ENCODE measurements at regions not wholly inside any gene's neighbourhood (a gene's known extent, or its start where the extent isn't known, plus 50 kb on each side); places are given as distances from the start of the nearest gene placed in this dataset.

- dilution Hi-C loops (cut with MboI; ENCODE audit: extremely low pct_ligation_motif_present, low sequenced_read_pairs) (no loop called here), intact Hi-C loops (cut with micrococcal nuclease) (no loop called here)
- peaks cover 3% of the 10 kb centered on the region for H3K9me3 ChIP-seq (replicated peaks; ENCODE audit: control insufficient read depth, insufficient read depth, low read length)
- no peak overlapping the region for H3K4me2 ChIP-seq (ENCODE audit: insufficient read depth, low read length)
- H3K27ac ChIP-seq (ENCODE audit: insufficient read depth, low read depth, low read length), result no peak overlapping the region
- FAIRE-seq (no peak), DNase-seq (ENCODE audit: low read depth, low spot score) (no peak)
- H3K4me1 ChIP-seq (ENCODE audit: control insufficient read depth, extremely low read depth, insufficient read depth, low read length), result no peaks in the 10 kb centered on the region
- H3K27me3 ChIP-seq (ENCODE audit: control insufficient read depth in 2 of 2, insufficient read depth in 2 of 2, low read length in 2 of 2), result no peaks in the 10 kb centered on the region
- H3K36me3 ChIP-seq (ENCODE audit: control insufficient read depth in 2 of 2, extremely low read depth in 1 of 2, insufficient read depth in 2 of 2, low read length in 2 of 2), result no peaks in the 10 kb centered on the region
- CTCF ChIA-PET, result no interaction called here
- H3K79me2 ChIP-seq (ENCODE audit: control insufficient read depth, insufficient read depth, low read length), result no peaks in the 10 kb centered on the region
- H2AFZ ChIP-seq (ENCODE audit: low read depth, low read length), result no peak overlapping the region
- BruUV-seq (replicated peaks), result no TSS peak
- H3K9me1 ChIP-seq (replicated peaks; ENCODE audit: control insufficient read depth, extremely low read depth, insufficient read depth, low read length), result no peaks in the 10 kb centered on the region
- H3K4me3 ChIP-seq (replicated peaks in 1 of 3; ENCODE audit: insufficient read depth in 1 of 3, low read depth in 1 of 3, low read length in 3 of 3), result no peak overlapping the region
- no peak overlapping the region for H3K9ac ChIP-seq (replicated peaks; ENCODE audit: extremely low read depth, insufficient read depth, low read length)
- TF ChIP-seq CTCF (IDR thresholded peaks at IDR 0.05; ENCODE audit: extremely low read depth in 1 of 2, insufficient read depth in 1 of 2, low read depth in 1 of 2, low read length in 2 of 2) (no peak), POLR2AphosphoS5 (IDR thresholded peaks at IDR 0.05; ENCODE audit: insufficient read depth, low read depth, low read length) (no peak), GATA2 (IDR thresholded peaks at IDR 0.05; ENCODE audit: insufficient read depth, insufficient read length, low read depth, low read length) (no peak), MYC (IDR thresholded peaks at IDR 0.05; ENCODE audit: low read depth, low read length) (no peak), FOS (IDR thresholded peaks at IDR 0.05; ENCODE audit: borderline replicate concordance, insufficient read depth, low read length) (no peak), EZH2 (IDR thresholded peaks at IDR 0.05; ENCODE audit: borderline replicate concordance, low read depth, low read length, severe bottlenecking) (no peak), MAX (IDR thresholded peaks at IDR 0.05; ENCODE audit: insufficient read depth, insufficient read length) (no peak), JUN (IDR thresholded peaks at IDR 0.05; ENCODE audit: borderline replicate concordance, insufficient read depth, insufficient read length, low read depth) (no peak), POLR2A (IDR thresholded peaks at IDR 0.05; ENCODE audit: low read depth, low read length) (no peak)
- H4K20me1 ChIP-seq (replicated peaks; ENCODE audit: control insufficient read depth, extremely low read depth, insufficient read depth, low read length), result no peaks in the 10 kb centered on the region
- POLR2A ChIA-PET, result no interaction called here
Observed at GRCh38 chr22:34017205-34017604, 96.9 kb upstream of the LARGE1 start.

Measured in endothelial cell of umbilical vein (primary cell).